ENCODE measurements at regions not wholly inside any gene's neighbourhood (a gene's known extent, or its start where the extent isn't known, plus 50 kb on each side); places are given as distances from the start of the nearest gene placed in this dataset.

DNA sequence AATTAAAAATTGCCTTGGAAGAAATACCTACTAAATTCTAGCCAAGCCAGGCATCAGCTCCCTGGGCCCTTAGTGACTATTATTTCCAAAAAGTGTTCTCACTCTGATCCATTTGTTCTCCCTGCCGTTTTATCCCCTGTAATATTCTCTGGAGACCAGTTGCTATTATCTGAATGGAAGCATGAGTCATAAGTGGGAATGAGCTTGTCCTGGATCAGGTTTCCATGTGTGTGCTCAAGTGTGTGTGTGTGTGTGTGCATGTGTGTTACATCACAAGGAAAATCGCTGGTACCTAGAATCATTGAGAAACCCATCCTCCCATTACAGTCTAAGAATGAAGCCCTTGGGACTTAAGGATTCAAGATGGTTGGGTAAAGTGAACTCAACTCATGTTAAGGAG is 130.3 kb upstream of the CXCR4 start:
- TF ChIP-seq GATA3 (IDR thresholded peaks at IDR 0.05; ENCODE audit: low read depth, low read length) (no peak), GATA2 (IDR thresholded peaks at IDR 0.05; ENCODE audit: low read depth, low read length) (no peak)

All from SH-SY5Y (cell line).